ENCODE measurements at regions not wholly inside any gene's neighbourhood (a gene's known extent, or its start where the extent isn't known, plus 50 kb on each side); places are given as distances from the start of the nearest gene placed in this dataset.

DNA sequence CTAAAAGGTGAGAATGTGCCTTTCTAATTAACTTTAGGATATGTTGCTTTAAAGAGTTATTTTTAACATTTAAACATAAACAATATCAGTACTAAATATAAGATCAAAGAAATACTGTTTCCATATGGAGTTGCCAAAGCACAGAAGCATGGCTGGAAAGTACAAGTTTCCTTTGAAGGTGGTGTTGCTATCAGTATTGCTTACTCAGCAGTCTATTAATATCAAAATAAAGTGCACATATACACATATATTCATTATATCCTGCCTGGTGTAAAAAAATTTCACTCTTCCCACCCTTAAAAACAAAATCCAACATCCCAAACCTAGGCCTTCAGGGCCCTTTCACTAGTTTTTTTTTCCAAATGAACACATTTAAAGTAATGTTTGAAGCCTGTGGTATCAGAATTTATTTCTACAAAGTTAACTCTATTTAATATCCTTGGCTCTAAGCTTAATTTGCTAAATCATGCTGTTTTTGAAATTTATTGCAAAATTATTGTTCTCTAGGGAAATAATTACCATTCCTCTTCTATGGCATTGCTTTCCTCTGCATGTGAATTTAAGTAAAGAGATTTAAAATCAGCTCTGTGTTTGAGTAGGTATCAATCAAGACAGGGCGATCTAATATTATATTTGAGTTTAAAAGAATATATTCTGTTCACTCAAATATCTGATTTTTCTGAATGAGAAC is 192.7 kb upstream of the MEIS1 start:
- TF ChIP-seq, protein P1, sequence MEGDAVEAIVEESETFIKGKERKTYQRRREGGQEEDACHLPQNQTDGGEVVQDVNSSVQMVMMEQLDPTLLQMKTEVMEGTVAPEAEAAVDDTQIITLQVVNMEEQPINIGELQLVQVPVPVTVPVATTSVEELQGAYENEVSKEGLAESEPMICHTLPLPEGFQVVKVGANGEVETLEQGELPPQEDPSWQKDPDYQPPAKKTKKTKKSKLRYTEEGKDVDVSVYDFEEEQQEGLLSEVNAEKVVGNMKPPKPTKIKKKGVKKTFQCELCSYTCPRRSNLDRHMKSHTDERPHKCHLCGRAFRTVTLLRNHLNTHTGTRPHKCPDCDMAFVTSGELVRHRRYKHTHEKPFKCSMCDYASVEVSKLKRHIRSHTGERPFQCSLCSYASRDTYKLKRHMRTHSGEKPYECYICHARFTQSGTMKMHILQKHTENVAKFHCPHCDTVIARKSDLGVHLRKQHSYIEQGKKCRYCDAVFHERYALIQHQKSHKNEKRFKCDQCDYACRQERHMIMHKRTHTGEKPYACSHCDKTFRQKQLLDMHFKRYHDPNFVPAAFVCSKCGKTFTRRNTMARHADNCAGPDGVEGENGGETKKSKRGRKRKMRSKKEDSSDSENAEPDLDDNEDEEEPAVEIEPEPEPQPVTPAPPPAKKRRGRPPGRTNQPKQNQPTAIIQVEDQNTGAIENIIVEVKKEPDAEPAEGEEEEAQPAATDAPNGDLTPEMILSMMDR (IDR thresholded peaks at IDR 0.05), result no peak
- TF ChIP-seq ZFX (IDR thresholded peaks at IDR 0.05; ENCODE audit: borderline replicate concordance), result no peak
- no peak overlapping the region for H3K27ac ChIP-seq

DNA sequence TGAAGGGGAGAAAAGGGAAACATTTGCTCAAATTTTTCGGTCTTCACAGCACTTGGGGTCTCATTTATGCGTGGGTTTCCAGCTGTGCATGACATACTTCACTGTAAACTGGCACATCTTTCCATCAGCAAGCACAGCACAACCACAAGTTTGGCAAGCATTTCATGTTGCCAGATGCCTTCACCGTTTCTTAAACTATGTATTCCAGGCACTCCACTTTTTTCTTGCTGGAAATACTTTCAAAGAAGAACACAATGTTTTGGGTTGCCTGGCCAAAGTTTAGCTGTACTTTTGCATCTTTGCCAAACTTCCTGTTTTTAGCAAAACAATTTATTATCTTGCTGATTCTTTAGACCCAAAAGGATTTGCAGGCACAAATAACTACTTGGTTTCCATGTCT is 194.6 kb upstream of the MEIS1 start:
- no peak for TF ChIP-seq ZFX (IDR thresholded peaks at IDR 0.05; ENCODE audit: borderline replicate concordance)
- TF ChIP-seq, protein P1 (IDR thresholded peaks at IDR 0.05), result no peak
- no peak overlapping the region for H3K27ac ChIP-seq

DNA sequence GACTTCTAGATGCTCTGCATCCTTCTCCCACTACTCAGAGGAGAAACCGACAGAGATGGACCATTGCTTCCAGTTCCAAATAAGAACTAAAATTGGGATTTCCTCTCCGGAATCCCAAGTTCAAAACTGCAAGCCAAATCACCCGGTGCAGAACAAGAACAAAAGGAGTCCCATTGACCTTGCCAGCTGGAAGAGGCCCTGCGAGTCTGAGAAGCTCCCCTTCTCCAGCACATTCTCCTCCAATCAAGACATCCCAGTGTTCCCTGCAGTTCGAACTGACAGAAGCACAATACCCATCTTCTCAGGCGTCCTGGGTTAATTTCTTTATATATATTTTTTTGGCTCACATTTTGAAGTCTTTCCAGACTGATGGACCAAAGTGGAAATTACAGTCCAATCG is 195.3 kb upstream of the MEIS1 start:
- no peak overlapping the region for H3K27ac ChIP-seq
- TF ChIP-seq, protein P1 (IDR thresholded peaks at IDR 0.05), result no peak
- TF ChIP-seq ZFX (IDR thresholded peaks at IDR 0.05; ENCODE audit: borderline replicate concordance), result no peak

DNA sequence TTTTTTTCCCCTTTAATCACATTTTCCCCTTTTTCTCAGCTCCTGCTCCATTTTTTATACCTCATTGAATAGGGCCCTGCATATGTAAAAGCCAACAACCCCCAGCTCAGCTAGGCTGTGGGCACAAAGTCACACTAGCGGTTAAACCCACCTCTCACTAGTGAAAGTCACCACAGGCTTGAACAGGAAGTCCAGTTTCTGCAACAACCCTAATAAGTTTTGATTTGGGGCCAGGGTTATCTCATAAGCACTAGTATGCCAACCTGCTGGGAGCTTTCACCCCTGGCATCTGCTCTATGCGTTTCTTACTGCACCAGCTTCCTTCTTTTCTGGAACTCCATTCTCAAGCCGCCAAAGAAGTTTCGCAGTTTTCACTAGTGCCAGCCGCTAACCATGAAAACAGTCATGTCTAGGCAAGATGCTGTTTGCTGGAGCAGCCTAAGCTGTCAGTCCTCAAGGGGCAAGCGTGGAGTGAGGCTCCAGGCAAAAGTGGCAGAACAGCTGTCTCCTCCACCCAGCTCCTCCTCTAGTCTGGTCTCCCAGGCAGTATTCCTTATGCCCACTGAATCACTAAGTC is 197.0 kb upstream of the MEIS1 start:
- no peak overlapping the region for H3K27ac ChIP-seq
- TF ChIP-seq, protein P1 (IDR thresholded peaks at IDR 0.05), result no peak
- no peak for TF ChIP-seq ZFX (IDR thresholded peaks at IDR 0.05; ENCODE audit: borderline replicate concordance)

DNA sequence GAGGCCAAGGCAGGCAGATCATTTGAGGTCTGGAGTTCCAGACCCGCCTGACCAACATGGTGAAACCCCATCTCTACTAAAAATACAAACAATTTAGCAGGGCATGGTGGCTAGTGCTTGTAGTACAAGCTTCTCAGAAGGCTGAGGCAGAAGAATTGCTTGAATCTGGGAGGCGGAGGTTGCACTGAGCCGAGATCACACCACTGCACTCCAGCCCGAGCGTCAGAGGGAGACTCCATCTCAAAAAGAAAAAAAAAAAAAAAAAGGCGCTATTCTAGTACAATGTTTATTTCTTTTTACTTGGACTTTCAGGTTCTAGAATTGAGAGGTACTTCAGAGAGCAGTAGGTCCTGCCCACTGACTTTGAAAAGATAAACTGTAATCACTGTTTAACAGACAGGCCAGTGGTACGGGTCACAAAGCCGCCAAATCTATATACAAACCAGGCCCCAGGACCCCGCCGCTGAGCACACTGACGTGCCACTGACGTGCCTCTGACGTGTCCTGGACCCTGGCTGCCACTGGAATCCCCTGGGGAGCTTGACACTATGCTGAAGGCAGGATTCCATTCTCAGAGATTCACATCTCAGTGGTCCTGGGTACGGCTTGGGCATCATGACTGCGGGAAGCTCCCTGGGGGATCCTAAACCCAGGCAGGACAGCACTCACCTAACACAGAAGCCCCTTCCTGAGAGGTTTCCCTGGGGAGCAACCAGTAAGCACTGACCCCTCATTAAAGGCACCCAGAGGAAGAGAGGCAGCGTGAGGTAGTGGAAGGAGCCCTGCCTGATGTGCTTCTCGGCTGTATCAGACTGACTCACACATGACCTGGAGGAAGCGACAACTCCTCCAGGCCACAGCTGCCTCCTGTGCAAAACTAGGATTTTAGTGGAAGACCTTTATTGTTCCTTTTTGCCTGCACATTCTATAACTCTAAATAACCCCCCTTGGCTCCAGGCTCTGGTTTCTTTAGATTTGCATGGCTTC is 197.8 kb upstream of the MEIS1 start:
- H3K27ac ChIP-seq, result no peak overlapping the region
- TF ChIP-seq, protein P1 (IDR thresholded peaks at IDR 0.05), result no peak
- TF ChIP-seq ZFX (IDR thresholded peaks at IDR 0.05; ENCODE audit: borderline replicate concordance), result no peak

DNA sequence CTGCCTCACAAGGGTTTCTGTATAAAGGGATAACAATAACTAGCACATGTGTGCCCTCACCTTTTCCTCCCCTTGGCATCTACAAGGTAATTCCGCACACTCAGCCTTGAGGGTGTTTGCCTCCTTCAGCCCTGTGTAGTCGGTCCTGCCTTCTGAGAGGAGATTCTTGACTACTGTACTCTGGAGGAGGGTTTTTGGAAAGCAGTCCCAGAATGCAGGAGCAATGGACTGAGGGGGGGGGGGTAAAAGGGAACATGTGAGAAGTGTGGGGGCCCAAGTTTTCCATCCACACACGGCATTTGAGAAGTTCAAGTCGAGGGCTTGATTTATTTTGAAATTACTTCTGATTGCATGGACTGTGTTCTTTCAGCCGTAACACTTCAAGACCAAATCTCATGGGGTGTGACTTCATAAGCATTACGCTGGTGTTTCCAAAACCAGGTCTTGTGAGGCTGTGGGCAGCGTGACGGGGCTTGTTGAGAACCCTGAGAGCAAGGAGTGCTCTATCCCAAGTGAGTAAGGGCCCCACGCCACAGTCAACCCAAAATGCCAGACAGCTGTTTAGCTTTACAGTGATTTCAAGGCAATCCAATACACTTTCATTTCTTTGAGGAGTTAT is 198.7 kb upstream of the MEIS1 start:
- H3K27ac ChIP-seq, result no peak overlapping the region
- no peak for TF ChIP-seq ZFX (IDR thresholded peaks at IDR 0.05; ENCODE audit: borderline replicate concordance)
- TF ChIP-seq, protein P1 (IDR thresholded peaks at IDR 0.05), result no peak
